T-helper 1 cell treated with Interleukin-12 subunit alpha and Interleukin-12 subunit beta and Interleukin-4 antibody, amounts not matched to agents 30 ng/mL and 1 ng/mL, for 36 hours (primary cell): ENCODE measurements at regions not wholly inside any gene's neighbourhood (a gene's known extent, or its start where the extent isn't known, plus 50 kb on each side); places are given as distances from the start of the nearest gene placed in this dataset.

ENCODE experiments used
- intact Hi-C: fragments of 100-400 bp; cut with micrococcal nuclease; formaldehyde crosslinking; loops from one replicate; pipeline ENCODE4 v1.15.1; 2024

- intact Hi-C loops: no loop called here
These were observed 66.7 kb upstream of the EZH2 start for GRCh38 chr7:148950806-148951205.

- intact Hi-C loops: loop anchor here (1.0 kb wide), 1 partner anchor 96 kb away; no protein-coding TSS in a partner anchor
These were observed 61.1 kb upstream of the EZH2 start for GRCh38 chr7:148944935-148945934.

DNA sequence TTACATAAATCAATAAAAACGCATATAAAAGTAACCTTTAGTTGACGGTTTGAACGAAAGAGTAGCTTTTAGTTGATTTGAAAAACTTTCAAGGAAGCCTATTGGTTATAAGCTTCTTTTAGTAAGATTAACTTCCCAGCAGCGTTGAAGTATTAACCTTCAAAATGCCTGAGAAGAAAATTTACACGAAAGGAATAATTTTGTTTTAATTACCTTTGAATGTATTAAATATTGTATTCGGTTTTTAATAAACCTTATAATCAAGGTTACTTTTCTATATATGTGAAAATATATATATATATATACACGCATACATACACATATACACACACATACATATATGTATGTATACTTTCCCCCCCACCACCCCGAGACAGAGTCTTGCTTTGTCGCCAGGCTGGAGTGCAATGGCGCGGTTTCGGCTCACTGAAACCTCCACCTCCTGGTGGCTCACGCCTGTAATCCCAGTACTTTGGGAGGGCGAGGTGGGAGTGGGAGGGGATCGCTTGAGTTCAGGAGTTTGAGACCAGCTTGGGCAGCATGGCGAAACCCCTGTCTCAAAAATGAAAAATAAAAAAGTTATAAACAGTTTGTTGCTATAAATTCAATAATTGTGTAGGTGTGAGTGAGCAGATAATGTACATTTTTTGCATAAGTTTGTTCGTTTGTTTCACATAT lies 57.6 kb upstream of the EZH2 start:
- intact Hi-C loops: loop anchor here (1.0 to 2.0 kb wide), 12 partner anchors 22 to 414 kb away; partner anchors contain the start of genes CUL1, EZH2, PDIA4 and ZNF398

- intact Hi-C loops: loop anchor here (1.0 to 2.0 kb wide), 12 partner anchors 22 to 414 kb away; partner anchors contain the start of genes CUL1, EZH2, PDIA4 and ZNF398
These were observed 56.9 kb upstream of the EZH2 start for GRCh38 chr7:148940702-148941597.

DNA sequence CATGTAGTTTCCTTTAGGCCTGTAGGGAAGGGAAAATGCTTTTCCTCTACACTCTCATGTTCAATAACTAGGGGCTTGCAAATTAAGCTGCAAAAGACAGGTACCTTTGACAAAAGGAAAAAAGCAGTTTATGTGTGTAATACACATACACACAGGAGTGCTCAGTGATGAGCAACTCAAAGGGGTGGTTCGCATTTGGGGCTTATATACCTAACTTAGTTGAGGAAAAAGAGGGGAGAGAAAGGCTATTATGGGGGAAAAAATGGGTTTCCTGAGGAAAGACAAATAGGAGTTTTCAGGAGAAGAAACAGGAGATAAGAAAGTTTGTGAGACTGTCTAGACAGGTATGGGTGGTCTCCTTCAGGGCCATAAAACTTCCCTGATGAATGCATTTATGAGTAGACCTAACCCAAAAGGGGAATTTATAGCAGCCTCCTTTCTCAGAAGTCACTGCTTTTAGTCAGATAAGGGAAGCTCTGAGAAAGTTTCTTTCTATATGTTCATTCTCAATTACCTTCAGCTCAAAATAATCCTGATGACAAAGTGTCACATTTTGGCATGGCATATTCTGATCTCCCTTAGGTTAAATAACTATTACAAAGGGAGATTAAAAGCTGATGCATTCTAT lies 55.2 kb upstream of the EZH2 start:
- intact Hi-C loops: loop anchor here (1.0 kb wide), 1 partner anchor 311 kb away; no protein-coding TSS in a partner anchor

GRCh38 chr7:148935451-148935850 lies 51.4 kb upstream of the EZH2 start:
- intact Hi-C loops: no loop called here
